Esophagus muscularis mucosa (tissue), 4 donors: ENCODE measurements at regions not wholly inside any gene's neighbourhood (a gene's known extent, or its start where the extent isn't known, plus 50 kb on each side); places are given as distances from the start of the nearest gene placed in this dataset.

Experiments
- DNase-seq: peaks from one replicate; pipeline ENCODE4 v3.0.0-alpha.2; 2017; ENCODE audit errors: extremely low spot score
- H3K27ac ChIP-seq, 4 donors: fragments of 200-600 bp; sonication (generic); replicated peaks in 1 of 4; 1 replicate in 3 of 4; 2 replicates in 1 of 4; pipeline ENCODE4 v1.5.1; 2016 to 2019; ENCODE audit warnings: mild to moderate bottlenecking in 1 of 4
- H3K27me3 ChIP-seq, 4 donors: fragments of 200-600 bp; sonication (generic); one replicate each; pipeline versions ENCODE4 v1.5.1 to v1.6.0; 2016 to 2019
- H3K36me3 ChIP-seq, 4 donors: fragments of 200-600 bp; sonication (generic); one replicate each; pipeline ENCODE4 v1.5.1; 2016 to 2019
- H3K4me1 ChIP-seq, 4 donors: fragments of 200-600 bp; sonication (generic); one replicate each; pipeline ENCODE4 v1.5.1; 2016 to 2019
- H3K4me3 ChIP-seq, 4 donors: fragments of 200-600 bp; sonication (generic); 1 replicate in 2 of 4; 2 replicates in 2 of 4; pipeline ENCODE4 v1.5.1; 2016 to 2019; ENCODE audit warnings: mild to moderate bottlenecking in 4 of 4, moderate library complexity in 1 of 4
- H3K9me3 ChIP-seq, 4 donors: fragments of 200-600 bp; sonication (generic); 1 replicate in 3 of 4; 2 replicates in 1 of 4; pipeline ENCODE4 v1.5.1; 2016 to 2019
- CTCF ChIP-seq, 3 experiments: fragments of 200-600 bp in 2 of 3; fragments of 450-650 bp in 1 of 3; sonication (generic) in 2 of 3; IDR thresholded peaks; one replicate each; pipeline ENCODE4 v1.5.1; 2017 to 2019; ENCODE audit warnings: antibody characterized with exemption in 3 of 3, mild to moderate bottlenecking in 2 of 3, moderate library complexity in 1 of 3
- EP300 ChIP-seq: sonication (generic); formaldehyde crosslinking; IDR thresholded peaks from one replicate; pipeline ENCODE4 v1.6.1; 2017; ENCODE audit warnings: antibody characterized with exemption
- POLR2A ChIP-seq: fragments of 450-650 bp; IDR thresholded peaks from one replicate; pipeline ENCODE4 v1.6.1; 2017; ENCODE audit warnings: antibody characterized with exemption, moderate library complexity, mild to moderate bottlenecking, low read depth
- POLR2AphosphoS5 ChIP-seq, 2 donors: sonication (generic); formaldehyde crosslinking; IDR thresholded peaks; one replicate each; pipeline ENCODE4 v1.6.1; 2017; ENCODE audit warnings: antibody characterized with exemption in 2 of 2
- WGBS: methylation state at CpG from one replicate; pipeline ENCODE4 v1.1.5; 2018; 5-methylcytosine and 5-hydroxymethylcytosine counted together
- intact Hi-C: fragments of 100-400 bp; cut with DNase I; formaldehyde crosslinking; loops from one replicate; pipeline ENCODE4 v1.15.1; 2023

- intact Hi-C loops: no loop called here
- no peak for DNase-seq
- H3K36me3 ChIP-seq: no peaks in the 10 kb centered on the region
- no peak overlapping the region for H3K4me3 ChIP-seq
- H3K9me3 ChIP-seq: no peaks in the 10 kb centered on the region
- WGBS: 76% methylated on average over 2 of the region's 2 CpGs
- no peaks in the 10 kb centered on the region for H3K27me3 ChIP-seq
- H3K27ac ChIP-seq: no peak overlapping the region
- H3K4me1 ChIP-seq: peaks cover 0 to 3% (median 0%) of the 10 kb centered on the region in 4 donors
- no peak for TF ChIP-seq CTCF (IDR thresholded peaks at IDR 0.05)
- TF ChIP-seq POLR2A: no peak
- no peak for TF ChIP-seq POLR2AphosphoS5 (IDR thresholded peaks at IDR 0.05)
- no peak for TF ChIP-seq EP300
These were observed 83.3 kb upstream of the TRIO start for GRCh38 chr5:14059810-14060209.

- 62% methylated on average over 7 of the region's 7 CpGs for WGBS
- intact Hi-C loops: no loop called here
These were observed 85.9 kb upstream of the TRIO start for GRCh38 chr5:14057289-14057688.

GRCh38 chr5:14056039-14056438, 87.1 kb upstream of the TRIO start:
- Histone ChIP-seq H3K27ac (no peak overlapping the region), H3K36me3 (no peaks in the 10 kb centered on the region), H3K9me3 (no peaks in the 10 kb centered on the region), H3K4me3 (no peak overlapping the region), H3K27me3 (no peaks in the 10 kb centered on the region), H3K4me1 (peaks cover 0 to 3% (median 0%) of the 10 kb centered on the region in 4 donors)
- intact Hi-C loops: no loop called here
- DNase-seq: no peak
- no peak for TF ChIP-seq POLR2A
- no peak for TF ChIP-seq CTCF (IDR thresholded peaks at IDR 0.05)
- TF ChIP-seq EP300: no peak
- TF ChIP-seq POLR2AphosphoS5 (IDR thresholded peaks at IDR 0.05): no peak
- WGBS: 97% methylated on average over 4 of the region's 4 CpGs

More at GRCh38 chr5:14057289-14057688, 85.9 kb upstream of the TRIO start:
- DNase-seq: no peak
- TF ChIP-seq CTCF (IDR thresholded peaks at IDR 0.05) (no peak), POLR2AphosphoS5 (IDR thresholded peaks at IDR 0.05) (no peak), EP300 (no peak)
- Histone ChIP-seq H3K27ac (no peak overlapping the region), H3K27me3 (no peaks in the 10 kb centered on the region), H3K36me3 (no peaks in the 10 kb centered on the region), H3K4me3 (no peak overlapping the region), H3K9me3 (no peaks in the 10 kb centered on the region), H3K4me1 (peaks cover 0 to 3% (median 0%) of the 10 kb centered on the region in 4 donors)

- Histone ChIP-seq H3K4me3 (no peak overlapping the region), H3K27me3 (no peaks in the 10 kb centered on the region), H3K9me3 (no peaks in the 10 kb centered on the region), H3K27ac (no peak overlapping the region), H3K4me1 (peaks cover 0 to 3% (median 0%) of the 10 kb centered on the region in 4 donors), H3K36me3 (no peaks in the 10 kb centered on the region)
- intact Hi-C loops: no loop called here
- no peak for TF ChIP-seq POLR2AphosphoS5 (IDR thresholded peaks at IDR 0.05)
- TF ChIP-seq EP300: no peak
- TF ChIP-seq CTCF (IDR thresholded peaks at IDR 0.05): no peak
- TF ChIP-seq POLR2A: no peak
- WGBS: 70% methylated on average over 9 of the region's 9 CpGs
- DNase-seq: no peak
These were observed 87.9 kb upstream of the TRIO start for GRCh38 chr5:14054965-14055963.
